GM21723 (cell line): ENCODE measurements at regions not wholly inside any gene's neighbourhood (a gene's known extent, or its start where the extent isn't known, plus 50 kb on each side); places are given as distances from the start of the nearest gene placed in this dataset.

Experiments used
- ATAC-seq: cut with Tn5 transposase; IDR thresholded peaks from one replicate; pipeline ENCODE4 v1.9.1; 2021; ENCODE audit warnings: mild to moderate bottlenecking, moderate library complexity; ENCODE audit not compliant: unreplicated experiment

DNA sequence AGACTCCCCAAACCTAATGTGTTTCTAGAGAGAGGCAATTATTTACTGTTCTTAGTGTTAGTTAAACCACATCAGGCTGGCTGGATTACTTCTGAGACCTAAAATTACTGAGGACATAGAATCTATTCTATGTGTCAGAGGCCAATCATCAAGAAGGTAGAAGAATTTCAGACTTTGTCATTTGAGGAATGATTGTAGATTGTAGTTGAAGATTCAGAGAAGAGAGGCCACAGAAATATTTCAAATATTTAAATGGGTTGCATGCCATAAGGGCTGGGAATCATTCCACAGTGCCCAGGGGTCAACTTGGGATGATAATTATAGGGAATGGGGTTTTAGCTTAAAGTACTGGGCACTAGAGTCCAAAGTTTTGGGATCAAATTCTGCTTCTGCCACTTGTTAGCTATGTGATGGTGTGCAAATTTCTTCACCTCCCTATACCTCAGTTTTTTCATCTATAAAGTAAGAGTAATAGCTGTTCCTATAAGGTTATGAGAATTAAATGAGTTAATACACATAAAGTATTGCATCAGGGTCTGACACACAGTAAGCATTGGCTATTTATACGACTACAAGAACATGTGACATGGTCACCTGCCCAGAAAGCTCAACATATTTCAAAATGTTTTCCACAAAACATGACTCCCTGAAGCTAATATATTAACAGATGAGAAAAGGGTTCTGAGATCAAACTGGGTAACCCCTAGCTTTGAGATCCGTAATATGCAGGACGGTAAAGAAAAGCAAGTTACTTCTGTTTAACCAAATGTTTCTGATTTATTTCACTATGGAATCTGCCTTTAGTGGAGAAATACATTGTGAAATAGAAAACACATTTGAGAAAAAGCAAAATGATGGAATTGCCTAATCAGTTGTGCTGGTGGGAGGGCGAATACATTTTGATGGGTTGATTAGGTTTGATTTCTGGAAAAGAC lies 69.7 kb upstream of the SPAG17 start:
- no peak for ATAC-seq

DNA sequence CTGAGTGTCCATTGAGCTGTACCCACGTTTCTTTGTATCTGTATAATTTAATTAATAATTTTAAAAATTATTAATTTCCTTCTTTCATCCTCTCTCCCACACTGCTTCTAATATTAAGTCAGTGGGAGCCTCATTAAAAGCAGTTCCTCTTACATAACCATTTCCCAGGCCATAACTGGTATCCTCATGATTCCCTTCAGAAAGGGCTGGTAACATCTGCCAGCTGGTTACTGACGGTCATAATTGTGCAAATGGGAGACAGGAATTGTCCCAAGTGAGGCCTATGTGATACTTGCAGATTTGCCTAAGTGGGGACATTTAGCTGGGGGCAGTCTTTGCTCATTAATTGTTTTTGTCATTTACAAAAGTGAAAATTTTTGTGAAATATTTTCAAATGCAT lies 69.0 kb upstream of the SPAG17 start:
- ATAC-seq = no peak

- ATAC-seq = no peak
Measured at GRCh38 chr1:118253053-118253915, 68.3 kb upstream of the SPAG17 start.

- no peak for ATAC-seq
Measured at GRCh38 chr1:118252624-118253023, 67.6 kb upstream of the SPAG17 start.

GRCh38 chr1:118250232-118250631 lies 65.2 kb upstream of the SPAG17 start:
- no peak for ATAC-seq

DNA sequence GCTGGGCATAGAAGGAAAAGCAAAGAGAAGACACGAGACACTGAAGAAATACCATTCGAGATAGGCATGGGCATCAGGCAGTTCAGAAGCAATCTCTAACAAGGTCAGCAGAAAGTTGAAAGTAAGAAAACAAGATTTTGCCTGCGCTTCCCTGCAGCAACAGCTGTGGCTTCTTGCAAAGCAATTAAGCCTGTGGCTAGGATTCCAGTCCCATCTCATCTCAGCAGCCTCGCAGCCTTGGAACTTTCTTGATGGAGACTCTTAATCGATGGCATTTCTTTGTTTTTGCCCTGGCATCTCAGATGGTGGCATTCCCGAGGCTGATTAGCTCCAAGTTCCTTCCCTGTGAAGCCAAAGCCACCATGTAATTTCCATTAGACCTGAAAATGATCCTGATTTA lies 64.6 kb upstream of the SPAG17 start:
- ATAC-seq = no peak

GRCh38 chr1:118247593-118247992 lies 62.6 kb upstream of the SPAG17 start:
- peak; percentile 46 for ATAC-seq

- ATAC-seq = no peak
Measured at GRCh38 chr1:118246646-118247045, 61.6 kb upstream of the SPAG17 start.

- no peak for ATAC-seq
Measured at GRCh38 chr1:118244194-118244593, 59.2 kb upstream of the SPAG17 start.

GRCh38 chr1:118243269-118243668 lies 58.2 kb upstream of the SPAG17 start:
- ATAC-seq = no peak
